ENCODE measurements at regions not wholly inside any gene's neighbourhood (a gene's known extent, or its start where the extent isn't known, plus 50 kb on each side); places are given as distances from the start of the nearest gene placed in this dataset.

DNA sequence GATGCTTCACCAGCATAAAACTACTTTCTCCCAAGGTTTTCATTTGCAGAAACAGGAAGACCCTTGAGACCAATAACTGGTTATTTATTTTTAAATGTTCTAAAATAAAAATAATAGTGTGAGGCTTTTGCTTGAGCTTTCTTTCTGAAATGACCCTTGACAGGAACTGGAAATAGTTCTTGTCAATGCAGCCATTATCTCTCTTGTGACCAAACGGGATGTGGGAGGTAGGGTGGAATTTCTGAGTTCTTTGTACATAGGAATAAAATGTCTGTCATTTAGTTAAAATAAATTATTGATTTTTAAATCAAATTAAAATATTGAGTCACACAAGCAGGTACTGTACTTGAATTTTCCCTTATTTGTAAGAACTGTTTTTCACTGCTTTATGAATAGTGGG, 110.2 kb upstream of the CCN2 start:
- H3K4me2 ChIP-seq (ENCODE audit: low read length): no peak overlapping the region
- H3K9me2 ChIP-seq (ENCODE audit: low read depth, low read length): no peaks in the 10 kb centered on the region
- TF ChIP-seq, protein P1, sequence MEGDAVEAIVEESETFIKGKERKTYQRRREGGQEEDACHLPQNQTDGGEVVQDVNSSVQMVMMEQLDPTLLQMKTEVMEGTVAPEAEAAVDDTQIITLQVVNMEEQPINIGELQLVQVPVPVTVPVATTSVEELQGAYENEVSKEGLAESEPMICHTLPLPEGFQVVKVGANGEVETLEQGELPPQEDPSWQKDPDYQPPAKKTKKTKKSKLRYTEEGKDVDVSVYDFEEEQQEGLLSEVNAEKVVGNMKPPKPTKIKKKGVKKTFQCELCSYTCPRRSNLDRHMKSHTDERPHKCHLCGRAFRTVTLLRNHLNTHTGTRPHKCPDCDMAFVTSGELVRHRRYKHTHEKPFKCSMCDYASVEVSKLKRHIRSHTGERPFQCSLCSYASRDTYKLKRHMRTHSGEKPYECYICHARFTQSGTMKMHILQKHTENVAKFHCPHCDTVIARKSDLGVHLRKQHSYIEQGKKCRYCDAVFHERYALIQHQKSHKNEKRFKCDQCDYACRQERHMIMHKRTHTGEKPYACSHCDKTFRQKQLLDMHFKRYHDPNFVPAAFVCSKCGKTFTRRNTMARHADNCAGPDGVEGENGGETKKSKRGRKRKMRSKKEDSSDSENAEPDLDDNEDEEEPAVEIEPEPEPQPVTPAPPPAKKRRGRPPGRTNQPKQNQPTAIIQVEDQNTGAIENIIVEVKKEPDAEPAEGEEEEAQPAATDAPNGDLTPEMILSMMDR (IDR thresholded peaks at IDR 0.05; ENCODE audit: low read length): no peak
- TF ChIP-seq EZH2 (IDR thresholded peaks at IDR 0.05; ENCODE audit: borderline replicate concordance, low read length): no peak
- H2AFZ ChIP-seq (ENCODE audit: low read length): no peak overlapping the region
- no peaks in the 10 kb centered on the region for H4K20me1 ChIP-seq (ENCODE audit: insufficient read depth, low read length)
- H3K27ac ChIP-seq (ENCODE audit: low read depth, low read length, poor library complexity, severe bottlenecking): no peak overlapping the region
- no peaks in the 10 kb centered on the region for H3K4me1 ChIP-seq (ENCODE audit: insufficient read depth, low read length, severe bottlenecking)
- no peaks in the 10 kb centered on the region for H3K36me3 ChIP-seq (ENCODE audit: insufficient read depth, low read length)
- H3K9ac ChIP-seq (ENCODE audit: low read length): no peak overlapping the region
- H3F3A ChIP-seq (ENCODE audit: insufficient read depth, low read length): no peaks in the 10 kb centered on the region
- no peaks in the 10 kb centered on the region for H3K9me3 ChIP-seq (ENCODE audit: low read length)
- no peaks in the 10 kb centered on the region for H3K79me2 ChIP-seq (ENCODE audit: insufficient read depth, low read length)
- no peak overlapping the region for H3K4me3 ChIP-seq (ENCODE audit: low read depth, low read length, poor library complexity, severe bottlenecking)
- H3K27me3 ChIP-seq (ENCODE audit: insufficient read depth, low read length): no peaks in the 10 kb centered on the region

- TF ChIP-seq, protein P1 (IDR thresholded peaks at IDR 0.05; ENCODE audit: low read length): no peak
- no peak for TF ChIP-seq EZH2 (IDR thresholded peaks at IDR 0.05; ENCODE audit: borderline replicate concordance, low read length)
- no peaks in the 10 kb centered on the region for H3K36me3 ChIP-seq (ENCODE audit: insufficient read depth, low read length)
- H3K4me3 ChIP-seq (ENCODE audit: low read depth, low read length, poor library complexity, severe bottlenecking): no peak overlapping the region
- H4K20me1 ChIP-seq (ENCODE audit: insufficient read depth, low read length): no peaks in the 10 kb centered on the region
- H3F3A ChIP-seq (ENCODE audit: insufficient read depth, low read length): no peaks in the 10 kb centered on the region
- no peak overlapping the region for H3K27ac ChIP-seq (ENCODE audit: low read depth, low read length, poor library complexity, severe bottlenecking)
- no peaks in the 10 kb centered on the region for H3K9me2 ChIP-seq (ENCODE audit: low read depth, low read length)
- H3K27me3 ChIP-seq (ENCODE audit: insufficient read depth, low read length): no peaks in the 10 kb centered on the region
- H3K79me2 ChIP-seq (ENCODE audit: insufficient read depth, low read length): no peaks in the 10 kb centered on the region
- H3K4me1 ChIP-seq (ENCODE audit: insufficient read depth, low read length, severe bottlenecking): no peaks in the 10 kb centered on the region
- no peaks in the 10 kb centered on the region for H3K9me3 ChIP-seq (ENCODE audit: low read length)
- H3K9ac ChIP-seq (ENCODE audit: low read length): no peak overlapping the region
- no peak overlapping the region for H2AFZ ChIP-seq (ENCODE audit: low read length)
- no peak overlapping the region for H3K4me2 ChIP-seq (ENCODE audit: low read length)
Measured at GRCh38 chr6:132060591-132060990, 109.4 kb upstream of the CCN2 start.

DNA sequence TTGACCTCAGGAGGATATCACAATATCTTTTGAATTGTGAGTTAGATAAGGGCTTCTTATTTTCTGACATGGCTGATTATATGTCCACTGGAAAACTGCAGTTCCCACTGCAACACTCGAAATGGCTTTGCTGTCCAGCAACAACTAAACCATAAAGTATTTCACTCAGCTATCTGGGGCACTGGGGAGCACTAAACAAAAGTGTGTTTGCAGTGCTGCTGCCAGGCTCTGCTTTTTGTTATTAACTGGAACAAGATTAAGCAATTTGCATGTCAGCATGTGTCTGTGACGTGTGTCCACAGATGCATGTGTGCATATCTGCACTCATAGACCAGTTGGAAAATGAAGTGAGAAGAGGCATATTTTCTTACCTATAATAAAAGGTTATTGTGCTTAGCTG, 107.8 kb upstream of the CCN2 start:
- Histone ChIP-seq H3K4me2 (ENCODE audit: low read length) (no peak overlapping the region), H4K20me1 (ENCODE audit: insufficient read depth, low read length) (no peaks in the 10 kb centered on the region), H3K9me3 (ENCODE audit: low read length) (no peaks in the 10 kb centered on the region), H3K9me2 (ENCODE audit: low read depth, low read length) (no peaks in the 10 kb centered on the region), H3F3A (ENCODE audit: insufficient read depth, low read length) (no peaks in the 10 kb centered on the region), H3K27me3 (ENCODE audit: insufficient read depth, low read length) (no peaks in the 10 kb centered on the region), H3K4me1 (ENCODE audit: insufficient read depth, low read length, severe bottlenecking) (no peaks in the 10 kb centered on the region), H3K9ac (ENCODE audit: low read length) (no peak overlapping the region), H3K36me3 (ENCODE audit: insufficient read depth, low read length) (no peaks in the 10 kb centered on the region), H3K79me2 (ENCODE audit: insufficient read depth, low read length) (no peaks in the 10 kb centered on the region), H3K4me3 (ENCODE audit: low read depth, low read length, poor library complexity, severe bottlenecking) (no peak overlapping the region), H3K27ac (ENCODE audit: low read depth, low read length, poor library complexity, severe bottlenecking) (no peak overlapping the region), H2AFZ (ENCODE audit: low read length) (no peak overlapping the region)
- no peak for TF ChIP-seq EZH2 (IDR thresholded peaks at IDR 0.05; ENCODE audit: borderline replicate concordance, low read length)
- TF ChIP-seq, protein P1 (IDR thresholded peaks at IDR 0.05; ENCODE audit: low read length): no peak
